ENCODE measurements at regions not wholly inside any gene's neighbourhood (a gene's known extent, or its start where the extent isn't known, plus 50 kb on each side); places are given as distances from the start of the nearest gene placed in this dataset.
"Not testable (repeated sequence)": the region's sequence is repeated elsewhere in the genome, so short reads cannot be mapped to it uniquely, and the experiment has no call there.

DNA sequence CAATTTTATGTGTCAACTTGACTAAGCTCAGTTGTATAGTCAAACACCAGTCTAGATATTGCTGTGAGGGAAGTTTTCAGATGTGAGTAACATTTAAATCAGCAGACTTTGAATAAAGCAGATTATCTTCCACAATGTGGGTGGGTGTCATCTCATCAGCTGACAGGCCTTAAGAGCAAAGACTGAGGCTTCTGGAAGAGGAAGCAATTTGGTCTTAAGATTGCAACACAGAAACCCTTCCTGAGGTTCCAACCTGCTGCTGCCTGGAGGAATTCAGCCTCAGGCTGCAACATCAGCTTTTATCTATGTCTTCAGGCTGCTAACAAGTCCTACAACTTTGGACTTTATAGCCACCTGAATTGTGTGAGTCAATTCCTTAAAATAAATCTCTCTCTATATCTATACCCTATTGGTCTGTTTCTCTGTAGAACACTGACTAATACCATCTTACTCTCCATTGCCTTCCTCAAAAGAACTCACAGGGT is 277.2 kb upstream of the PLET1 start:
- H3K4me3 ChIP-seq (ENCODE audit: low read length): no peak overlapping the region
- TF ChIP-seq CTCF (conservative IDR thresholded peaks at IDR 0.05; ENCODE audit: low read length): no peak
- DNase-seq (ENCODE audit: low read depth): no peak

- no peak for TF ChIP-seq CTCF (conservative IDR thresholded peaks at IDR 0.05; ENCODE audit: low read length)
- H3K4me3 ChIP-seq (ENCODE audit: low read length): no peak overlapping the region
- no peak for DNase-seq (ENCODE audit: low read depth)
These were observed 278.0 kb upstream of the PLET1 start for GRCh38 chr11:112538534-112539280.

GRCh38 chr11:112539281-112539555 is 278.6 kb upstream of the PLET1 start:
- H3K4me3 ChIP-seq (ENCODE audit: low read length); DNase-seq (ENCODE audit: low read depth): not testable (repeated sequence)

GRCh38 chr11:112539741-112540140 is 279.1 kb upstream of the PLET1 start:
- H3K4me3 ChIP-seq (ENCODE audit: low read length): no peak overlapping the region
- no peak for TF ChIP-seq CTCF (conservative IDR thresholded peaks at IDR 0.05; ENCODE audit: low read length)
- DNase-seq (ENCODE audit: low read depth): no peak

DNA sequence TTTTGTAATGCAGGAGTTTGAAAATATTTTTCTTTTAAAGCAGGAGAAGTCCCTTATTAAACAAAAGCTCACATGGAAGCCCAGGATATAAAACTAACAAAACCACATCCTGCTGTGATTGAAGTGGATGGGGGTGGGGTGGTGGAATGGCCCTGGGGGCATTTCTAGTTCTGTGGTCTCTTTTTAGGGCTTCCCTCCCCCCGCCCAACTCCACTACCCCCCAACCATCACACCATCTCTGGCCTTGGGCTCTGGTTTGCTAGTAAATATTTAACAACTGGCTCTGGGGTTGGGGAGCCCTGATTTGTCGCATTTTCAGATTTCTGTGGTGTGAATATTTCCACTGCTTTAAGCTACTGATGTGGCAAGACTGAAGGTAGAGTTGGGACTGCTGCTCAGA is 279.6 kb upstream of the PLET1 start:
- no peak for DNase-seq (ENCODE audit: low read depth)
- no peak for TF ChIP-seq CTCF (conservative IDR thresholded peaks at IDR 0.05; ENCODE audit: low read length)
- H3K4me3 ChIP-seq (ENCODE audit: low read length): no peak overlapping the region

DNA sequence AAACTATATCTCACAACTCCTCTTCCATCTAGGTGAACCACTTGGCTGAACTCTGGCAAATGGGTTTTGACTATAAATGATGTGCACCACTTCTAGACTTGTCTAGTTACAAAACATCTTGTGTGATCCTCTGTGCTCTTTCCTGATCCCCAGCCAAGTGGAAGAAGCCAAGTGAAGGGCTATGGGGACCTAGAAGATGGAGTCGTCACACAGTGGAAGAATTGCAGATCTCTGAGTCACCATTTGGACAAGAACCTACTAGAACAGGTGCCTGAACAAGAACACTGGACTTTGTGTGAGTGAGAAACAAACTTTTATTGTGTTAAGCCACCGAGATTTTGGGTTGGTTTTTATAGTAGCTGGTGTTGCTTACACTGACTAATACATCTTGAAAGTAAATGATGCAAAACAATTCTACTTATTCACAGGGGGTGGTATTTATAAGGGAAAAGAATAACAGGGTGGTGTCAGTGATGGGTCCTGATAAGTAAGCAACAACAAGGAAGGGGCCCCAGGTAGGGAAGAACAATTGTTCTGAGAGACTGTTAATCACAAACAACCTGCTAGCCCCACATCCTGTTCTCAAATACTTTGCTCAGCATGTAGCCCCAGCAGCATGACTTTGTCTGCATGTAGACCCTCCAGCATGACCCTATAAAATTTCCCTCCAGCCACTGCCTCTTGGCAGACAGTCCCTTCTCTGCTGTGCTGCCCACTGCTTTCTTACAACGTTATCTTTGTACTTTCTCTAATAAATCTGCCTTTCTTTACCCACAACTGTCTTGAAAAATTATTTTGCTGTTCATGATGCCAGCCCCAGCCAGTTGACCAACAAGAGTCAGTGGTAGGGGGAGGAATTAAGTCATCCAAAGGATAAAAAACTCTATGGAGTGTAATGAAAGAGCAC is 280.7 kb upstream of the PLET1 start:
- H3K4me3 ChIP-seq (ENCODE audit: low read length): no peak overlapping the region
- DNase-seq (ENCODE audit: low read depth): no peak
- TF ChIP-seq CTCF (conservative IDR thresholded peaks at IDR 0.05; ENCODE audit: low read length): no peak

DNA sequence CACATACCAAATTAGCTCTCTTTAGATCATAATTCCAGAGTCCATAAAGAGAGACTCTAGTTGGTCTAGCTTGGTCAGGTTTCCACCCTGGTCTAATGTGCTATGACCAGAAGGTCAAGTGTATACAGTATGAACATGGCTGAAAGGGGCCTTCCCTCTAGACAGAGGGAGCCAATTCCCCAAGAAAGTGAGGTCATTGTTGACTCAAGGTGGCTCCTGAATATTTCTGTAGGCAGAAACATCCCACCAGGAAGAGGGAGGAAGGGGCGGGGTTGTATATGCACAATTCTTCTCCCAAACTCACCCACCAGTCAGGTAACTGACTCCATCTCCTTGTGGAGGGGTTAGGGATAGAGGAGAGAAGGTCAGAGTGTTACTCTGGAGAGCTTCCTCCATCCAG is 281.8 kb upstream of the PLET1 start:
- H3K4me3 ChIP-seq (ENCODE audit: low read length): no peak overlapping the region
- no peak for TF ChIP-seq CTCF (conservative IDR thresholded peaks at IDR 0.05; ENCODE audit: low read length)
- DNase-seq (ENCODE audit: low read depth): no peak

Measured in AG10803 (cell line).